Ascending aorta (tissue), 2 donors: ENCODE measurements at regions not wholly inside any gene's neighbourhood (a gene's known extent, or its start where the extent isn't known, plus 50 kb on each side); places are given as distances from the start of the nearest gene placed in this dataset.

Experiments
- DNase-seq, 2 donors: peaks; one replicate each; pipeline ENCODE4 v3.0.0-alpha.2; 2019; ENCODE audit warnings: low spot score in 2 of 2
- H3K27ac ChIP-seq, 2 donors: fragments of 200-600 bp; sonication (generic); one replicate each; pipeline ENCODE4 v1.5.1; 2016 to 2017; ENCODE audit warnings: mild to moderate bottlenecking in 1 of 2
- H3K27me3 ChIP-seq: fragments of 200-600 bp; sonication (generic); one replicate; pipeline ENCODE4 v1.5.1; 2017
- H3K36me3 ChIP-seq, 2 donors: fragments of 200-600 bp; sonication (generic); one replicate each; pipeline ENCODE4 v1.5.1; 2016
- H3K4me1 ChIP-seq, 2 donors: fragments of 200-600 bp; sonication (generic); one replicate each; pipeline ENCODE4 v1.5.1; 2016 to 2017; ENCODE audit warnings: mild to moderate bottlenecking in 1 of 2
- H3K4me3 ChIP-seq, 2 donors: fragments of 200-600 bp; sonication (generic); one replicate each; pipeline ENCODE4 v1.5.1; 2016 to 2017; ENCODE audit warnings: mild to moderate bottlenecking in 1 of 2
- H3K9me3 ChIP-seq, 2 donors: fragments of 200-600 bp; sonication (generic); one replicate each; pipeline ENCODE4 v1.5.1; 2016
- intact Hi-C: fragments of 100-400 bp; cut with DNase I; formaldehyde crosslinking; loops from one replicate; pipeline ENCODE4 v1.15.1; 2023
- TF ChIP-seq, protein P1 (sequence below), 3 experiments: fragments of 200-600 bp in 2 of 3; fragments of 450-650 bp in 1 of 3; sonication (generic) in 2 of 3; IDR thresholded peaks; one replicate each; pipeline ENCODE4 v1.5.1; 2016 to 2019; ENCODE audit warnings: antibody characterized with exemption in 3 of 3, mild to moderate bottlenecking in 1 of 3, moderate library complexity in 1 of 3

- no peaks in the 10 kb centered on the region for H3K36me3 ChIP-seq
- no peak overlapping the region for H3K27ac ChIP-seq
- no peaks in the 10 kb centered on the region for H3K27me3 ChIP-seq
- H3K9me3 ChIP-seq = no peaks in the 10 kb centered on the region
- DNase-seq = no peak
- TF ChIP-seq, protein P1, sequence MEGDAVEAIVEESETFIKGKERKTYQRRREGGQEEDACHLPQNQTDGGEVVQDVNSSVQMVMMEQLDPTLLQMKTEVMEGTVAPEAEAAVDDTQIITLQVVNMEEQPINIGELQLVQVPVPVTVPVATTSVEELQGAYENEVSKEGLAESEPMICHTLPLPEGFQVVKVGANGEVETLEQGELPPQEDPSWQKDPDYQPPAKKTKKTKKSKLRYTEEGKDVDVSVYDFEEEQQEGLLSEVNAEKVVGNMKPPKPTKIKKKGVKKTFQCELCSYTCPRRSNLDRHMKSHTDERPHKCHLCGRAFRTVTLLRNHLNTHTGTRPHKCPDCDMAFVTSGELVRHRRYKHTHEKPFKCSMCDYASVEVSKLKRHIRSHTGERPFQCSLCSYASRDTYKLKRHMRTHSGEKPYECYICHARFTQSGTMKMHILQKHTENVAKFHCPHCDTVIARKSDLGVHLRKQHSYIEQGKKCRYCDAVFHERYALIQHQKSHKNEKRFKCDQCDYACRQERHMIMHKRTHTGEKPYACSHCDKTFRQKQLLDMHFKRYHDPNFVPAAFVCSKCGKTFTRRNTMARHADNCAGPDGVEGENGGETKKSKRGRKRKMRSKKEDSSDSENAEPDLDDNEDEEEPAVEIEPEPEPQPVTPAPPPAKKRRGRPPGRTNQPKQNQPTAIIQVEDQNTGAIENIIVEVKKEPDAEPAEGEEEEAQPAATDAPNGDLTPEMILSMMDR (IDR thresholded peaks at IDR 0.05) = no peak
- no peak overlapping the region for H3K4me3 ChIP-seq
- H3K4me1 ChIP-seq = peaks cover 2 to 6% of the 10 kb centered on the region in 2 donors
- intact Hi-C loops = no loop called here
These were observed 141.7 kb upstream of the ABCA1 start for GRCh38 chr9:105069696-105070095.

- H3K27ac ChIP-seq = no peak overlapping the region
- no peak overlapping the region for H3K4me3 ChIP-seq
- no peak for DNase-seq
- intact Hi-C loops = no loop called here
- peaks cover 0 to 1% of the 10 kb centered on the region in 2 donors for H3K4me1 ChIP-seq
- TF ChIP-seq, protein P1 (IDR thresholded peaks at IDR 0.05) = no peak
- H3K27me3 ChIP-seq = no peaks in the 10 kb centered on the region
- no peaks in the 10 kb centered on the region for H3K36me3 ChIP-seq
- no peaks in the 10 kb centered on the region for H3K9me3 ChIP-seq
These were observed 142.2 kb upstream of the ABCA1 start for GRCh38 chr9:105070176-105070575.

DNA sequence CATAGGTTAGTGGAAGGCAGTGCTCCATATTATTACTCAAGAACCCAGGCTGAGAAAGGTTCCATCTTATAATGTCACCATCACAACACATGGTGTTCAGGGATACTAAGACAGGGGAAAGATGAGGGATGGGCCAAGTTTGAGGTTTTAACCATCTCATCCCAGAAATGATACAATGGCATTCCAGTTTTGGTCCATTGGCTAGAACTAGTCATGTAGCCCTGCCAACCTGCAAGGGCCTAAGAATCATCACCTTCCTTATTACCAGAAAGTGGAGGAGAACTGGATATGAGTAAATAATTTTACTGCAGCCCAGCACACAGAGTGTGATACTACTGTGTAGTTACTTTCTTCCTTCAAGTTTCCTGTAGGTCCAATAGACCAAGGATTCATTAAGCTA, 144.5 kb upstream of the ABCA1 start:
- H3K27ac ChIP-seq = no peak overlapping the region
- no peaks in the 10 kb centered on the region for H3K9me3 ChIP-seq
- TF ChIP-seq, protein P1 (IDR thresholded peaks at IDR 0.05) = no peak
- no peaks in the 10 kb centered on the region for H3K27me3 ChIP-seq
- intact Hi-C loops = no loop called here
- DNase-seq = no peak
- H3K4me1 ChIP-seq = no peaks in the 10 kb centered on the region
- no peak overlapping the region for H3K4me3 ChIP-seq
- no peaks in the 10 kb centered on the region for H3K36me3 ChIP-seq

DNA sequence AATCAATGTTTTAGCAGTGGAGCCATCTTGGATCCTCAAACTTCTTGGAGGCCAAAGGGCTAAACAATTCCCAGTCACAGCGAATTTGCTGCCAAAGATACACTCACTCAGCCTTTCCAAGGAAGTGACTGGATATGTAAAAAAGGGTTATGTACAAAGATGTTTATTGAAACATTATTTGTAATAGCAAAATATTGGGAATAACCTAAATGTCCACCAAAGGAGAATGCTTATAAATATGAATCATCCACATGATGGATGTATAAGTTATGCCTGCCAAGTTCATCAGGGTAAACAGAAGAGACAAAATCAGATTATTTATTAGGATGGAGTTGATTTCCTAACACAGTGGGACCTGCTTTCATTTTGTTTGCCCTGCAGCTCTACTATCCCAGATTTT, 145.2 kb upstream of the ABCA1 start:
- TF ChIP-seq, protein P1 (IDR thresholded peaks at IDR 0.05) = no peak
- H3K4me3 ChIP-seq = no peak overlapping the region
- H3K36me3 ChIP-seq = no peaks in the 10 kb centered on the region
- intact Hi-C loops = no loop called here
- no peak overlapping the region for H3K27ac ChIP-seq
- H3K4me1 ChIP-seq = no peaks in the 10 kb centered on the region
- no peak for DNase-seq
- no peaks in the 10 kb centered on the region for H3K27me3 ChIP-seq
- H3K9me3 ChIP-seq = no peaks in the 10 kb centered on the region

DNA sequence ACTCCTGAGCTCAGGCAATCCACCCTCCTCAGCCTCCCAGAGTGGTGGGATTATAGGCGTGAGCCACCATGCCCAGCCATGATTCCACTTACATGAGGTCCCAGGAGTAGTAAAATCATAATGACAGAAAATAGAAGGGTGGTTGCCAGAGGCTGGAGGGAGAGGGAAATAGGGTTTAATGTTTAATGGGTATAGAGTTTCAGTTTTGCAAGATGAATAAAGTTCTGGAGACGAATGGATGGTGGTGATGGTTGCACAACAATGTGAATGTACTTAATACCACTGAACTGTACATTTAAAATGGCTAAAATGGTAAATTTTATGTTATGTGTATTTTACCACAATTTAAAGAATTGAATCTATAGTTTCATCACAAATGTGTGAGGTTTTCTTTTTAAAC, 146.5 kb upstream of the ABCA1 start:
- Histone ChIP-seq H3K4me1 (no peaks in the 10 kb centered on the region), H3K9me3 (no peaks in the 10 kb centered on the region), H3K36me3 (no peaks in the 10 kb centered on the region), H3K4me3 (no peak overlapping the region), H3K27ac (no peak overlapping the region), H3K27me3 (no peaks in the 10 kb centered on the region)
- intact Hi-C loops = no loop called here
- no peak for DNase-seq
- TF ChIP-seq, protein P1 (IDR thresholded peaks at IDR 0.05) = no peak

DNA sequence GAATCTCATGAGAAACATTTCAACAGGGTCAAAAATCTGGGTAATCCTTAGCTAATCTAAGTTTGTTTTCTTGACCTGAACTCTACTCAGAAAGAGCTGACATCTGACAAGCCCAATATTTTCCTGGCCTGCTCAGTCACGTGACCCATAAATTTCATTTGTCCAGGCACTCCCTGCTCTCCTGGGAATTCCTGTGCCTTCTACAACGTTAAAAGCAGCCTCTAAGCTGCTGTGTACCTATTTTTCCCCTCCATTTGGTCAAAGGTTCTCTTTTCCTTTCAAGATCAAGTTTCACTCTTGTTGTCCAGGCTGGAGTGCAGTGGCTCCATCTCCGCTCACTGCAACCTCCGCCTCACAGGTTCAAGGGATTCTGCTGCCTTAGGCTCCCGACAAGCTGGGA, 148.8 kb upstream of the ABCA1 start:
- no peaks in the 10 kb centered on the region for H3K9me3 ChIP-seq
- no peak for DNase-seq
- H3K36me3 ChIP-seq = no peaks in the 10 kb centered on the region
- TF ChIP-seq, protein P1 (IDR thresholded peaks at IDR 0.05) = no peak
- no peak overlapping the region for H3K4me3 ChIP-seq
- H3K4me1 ChIP-seq = no peaks in the 10 kb centered on the region
- no peak overlapping the region for H3K27ac ChIP-seq
- intact Hi-C loops = no loop called here
- H3K27me3 ChIP-seq = no peaks in the 10 kb centered on the region
